ENCODE measurements at regions not wholly inside any gene's neighbourhood (a gene's known extent, or its start where the extent isn't known, plus 50 kb on each side); places are given as distances from the start of the nearest gene placed in this dataset.
"Not testable (repeated sequence)": the region's sequence is repeated elsewhere in the genome, so short reads cannot be mapped to it uniquely, and the experiment has no call there.

GRCh38 chr3:95343767-95344166 is 1280.9 kb downstream of the NSUN3 start:
- Histone ChIP-seq H3K4me3 (ENCODE audit: low read depth, low read length) (no peak overlapping the region), H3K36me3 (ENCODE audit: control insufficient read depth, insufficient read depth, low read length) (no peaks in the 10 kb centered on the region), H3K27me3 (ENCODE audit: control insufficient read depth, insufficient read depth, low read length) (no peaks in the 10 kb centered on the region)
- ChIA-PET CTCF (no interaction called here), POLR2A (no interaction called here)
- no peak for DNase-seq (ENCODE audit: low read depth)
- no peak for TF ChIP-seq CTCF (IDR thresholded peaks at IDR 0.05; ENCODE audit: insufficient read depth, low read depth, low read length)

- CTCF ChIA-PET: not testable (repeated sequence)
Measured at GRCh38 chr3:95347936-95348335, 1285.1 kb downstream of the NSUN3 start.

GRCh38 chr3:95348879-95349278 is 1286.0 kb downstream of the NSUN3 start:
- CTCF ChIA-PET: no interaction called here
- POLR2A ChIA-PET: no interaction called here
- Histone ChIP-seq H3K4me3 (ENCODE audit: low read depth, low read length) (no peak overlapping the region), H3K36me3 (ENCODE audit: control insufficient read depth, insufficient read depth, low read length) (no peaks in the 10 kb centered on the region), H3K27me3 (ENCODE audit: control insufficient read depth, insufficient read depth, low read length) (no peaks in the 10 kb centered on the region)
- no peak for TF ChIP-seq CTCF (IDR thresholded peaks at IDR 0.05; ENCODE audit: insufficient read depth, low read depth, low read length)
- no peak for DNase-seq (ENCODE audit: low read depth)

More at GRCh38 chr3:95347936-95348335, 1285.1 kb downstream of the NSUN3 start:
- H3K36me3 ChIP-seq (ENCODE audit: control insufficient read depth, insufficient read depth, low read length); DNase-seq (ENCODE audit: low read depth); H3K27me3 ChIP-seq (ENCODE audit: control insufficient read depth, insufficient read depth, low read length); POLR2A ChIA-PET; H3K4me3 ChIP-seq (ENCODE audit: low read depth, low read length): not testable (repeated sequence)

- ChIA-PET CTCF (no interaction called here), POLR2A (no interaction called here)
- Histone ChIP-seq H3K36me3 (ENCODE audit: control insufficient read depth, insufficient read depth, low read length) (no peaks in the 10 kb centered on the region), H3K27me3 (ENCODE audit: control insufficient read depth, insufficient read depth, low read length) (no peaks in the 10 kb centered on the region), H3K4me3 (ENCODE audit: low read depth, low read length) (no peak overlapping the region)
- no peak for TF ChIP-seq CTCF (IDR thresholded peaks at IDR 0.05; ENCODE audit: insufficient read depth, low read depth, low read length)
- no peak for DNase-seq (ENCODE audit: low read depth)
Measured at GRCh38 chr3:95350049-95350448, 1287.2 kb downstream of the NSUN3 start.

GRCh38 chr3:95351158-95351557 is 1288.3 kb downstream of the NSUN3 start:
- no peak for TF ChIP-seq CTCF (IDR thresholded peaks at IDR 0.05; ENCODE audit: insufficient read depth, low read depth, low read length)
- no peaks in the 10 kb centered on the region for H3K27me3 ChIP-seq (ENCODE audit: control insufficient read depth, insufficient read depth, low read length)
- no peak overlapping the region for H3K4me3 ChIP-seq (ENCODE audit: low read depth, low read length)

GRCh38 chr3:95352471-95352870 is 1289.6 kb downstream of the NSUN3 start:
- CTCF ChIA-PET: interaction anchor here (0.6 kb wide), 1 partner anchor 25 kb away, joined by 4 read pairs; no protein-coding TSS in a partner anchor
- H3K27me3 ChIP-seq (ENCODE audit: control insufficient read depth, insufficient read depth, low read length): no peaks in the 10 kb centered on the region
- no peaks in the 10 kb centered on the region for H3K36me3 ChIP-seq (ENCODE audit: control insufficient read depth, insufficient read depth, low read length)
- POLR2A ChIA-PET: no interaction called here
- H3K4me3 ChIP-seq (ENCODE audit: low read depth, low read length): no peak overlapping the region
- TF ChIP-seq CTCF (IDR thresholded peaks at IDR 0.05; ENCODE audit: insufficient read depth, low read depth, low read length): no peak
- DNase-seq (ENCODE audit: low read depth): no peak

More at GRCh38 chr3:95351158-95351557, 1288.3 kb downstream of the NSUN3 start:
- no peak for DNase-seq (ENCODE audit: low read depth)
- POLR2A ChIA-PET: no interaction called here
- CTCF ChIA-PET: no interaction called here
- H3K36me3 ChIP-seq (ENCODE audit: control insufficient read depth, insufficient read depth, low read length): no peaks in the 10 kb centered on the region

Data from BJ (cell line).